CD4-positive, alpha-beta T cell treated with Interferon gamma for 1 hour (primary cell): ENCODE measurements at regions not wholly inside any gene's neighbourhood (a gene's known extent, or its start where the extent isn't known, plus 50 kb on each side); places are given as distances from the start of the nearest gene placed in this dataset.
A peak's percentile ranks its signal among the peaks of the same experiment; 100 is the strongest.
"Not testable (repeated sequence)": the region's sequence is repeated elsewhere in the genome, so short reads cannot be mapped to it uniquely, and the experiment has no call there.

Experiments
- DNase-seq: peaks from one replicate; pipeline ENCODE4 v3.0.0-alpha.2; 2020

GRCh38 chr2:121063471-121063870 is 221.5 kb downstream of the TFCP2L1 start:
- DNase-seq: no peak

GRCh38 chr2:121064186-121064585 is 220.8 kb downstream of the TFCP2L1 start:
- no peak for DNase-seq

GRCh38 chr2:121065239-121065638 is 219.8 kb downstream of the TFCP2L1 start:
- no peak for DNase-seq

- DNase-seq: no peak
Observed at GRCh38 chr2:121066526-121066925, 218.5 kb downstream of the TFCP2L1 start.

GRCh38 chr2:121068851-121069250 is 216.2 kb downstream of the TFCP2L1 start:
- DNase-seq: no peak

GRCh38 chr2:121069434-121069969 is 215.5 kb downstream of the TFCP2L1 start:
- DNase-seq: no peak

- not testable (repeated sequence) for DNase-seq
Observed at GRCh38 chr2:121070061-121070460, 214.9 kb downstream of the TFCP2L1 start.

- no peak for DNase-seq
Observed at GRCh38 chr2:121071034-121071504, 213.9 kb downstream of the TFCP2L1 start.

- DNase-seq: no peak
Observed at GRCh38 chr2:121072784-121073183, 212.2 kb downstream of the TFCP2L1 start.

- DNase-seq: no peak
Observed at GRCh38 chr2:121073320-121074210, 211.4 kb downstream of the TFCP2L1 start.

GRCh38 chr2:121074293-121074932 is 210.6 kb downstream of the TFCP2L1 start:
- DNase-seq: no peak

- no peak for DNase-seq
Observed at GRCh38 chr2:121075006-121075551, 209.9 kb downstream of the TFCP2L1 start.

- no peak for DNase-seq
Observed at GRCh38 chr2:121075641-121076497, 209.1 kb downstream of the TFCP2L1 start.

GRCh38 chr2:121076498-121076820 is 208.5 kb downstream of the TFCP2L1 start:
- no peak for DNase-seq

- peak; percentile 34 for DNase-seq
Observed at GRCh38 chr2:121076885-121077549, 208.0 kb downstream of the TFCP2L1 start.

GRCh38 chr2:121078899-121079298 is 206.1 kb downstream of the TFCP2L1 start:
- no peak for DNase-seq

- DNase-seq: no peak
Observed at GRCh38 chr2:121080013-121080772, 204.8 kb downstream of the TFCP2L1 start.

- DNase-seq: no peak
Observed at GRCh38 chr2:121081701-121082100, 203.3 kb downstream of the TFCP2L1 start.

- DNase-seq: no peak
Observed at GRCh38 chr2:121082191-121082590, 202.8 kb downstream of the TFCP2L1 start.

- no peak for DNase-seq
Observed at GRCh38 chr2:121084130-121084680, 200.8 kb downstream of the TFCP2L1 start.

GRCh38 chr2:121085801-121086200 is 199.2 kb downstream of the TFCP2L1 start:
- no peak for DNase-seq
